MM.1S (cell line): ENCODE measurements at regions not wholly inside any gene's neighbourhood (a gene's known extent, or its start where the extent isn't known, plus 50 kb on each side); places are given as distances from the start of the nearest gene placed in this dataset.

Experiments
- CTCF ChIP-seq: fragments of 300-600 bp; sonication (generic); IDR thresholded peaks from 2 replicates; pipeline ENCODE4 v1.5.1; 2016; ENCODE audit warnings: antibody characterized with exemption, low read length, mixed read lengths
- EZH2 ChIP-seq: fragments of 300-600 bp; sonication (generic); optimal IDR thresholded peaks from 2 replicates; pipeline ENCODE3; 2017; ENCODE audit warnings: low read depth, mild to moderate bottlenecking, antibody characterized with exemption, low read length, mixed read lengths
- EZH2phosphoT487 ChIP-seq: fragments of 300-600 bp; sonication (generic); IDR thresholded peaks from 2 replicates; pipeline ENCODE4 v1.6.1; 2018; ENCODE audit warnings: antibody characterized with exemption, low read length

GRCh38 chr9:86828631-86829030, 118.7 kb downstream of the GAS1 start:
- no peak for TF ChIP-seq EZH2
- TF ChIP-seq CTCF = no peak
- no peak for TF ChIP-seq EZH2phosphoT487
